GM19240 (cell line): ENCODE measurements at regions not wholly inside any gene's neighbourhood (a gene's known extent, or its start where the extent isn't known, plus 50 kb on each side); places are given as distances from the start of the nearest gene placed in this dataset.

ENCODE experiments used
- DNase-seq: peaks from one replicate; pipeline ENCODE4 v3.0.0; 2011; ENCODE audit warnings: low spot score; ENCODE audit not compliant: insufficient read length

DNA sequence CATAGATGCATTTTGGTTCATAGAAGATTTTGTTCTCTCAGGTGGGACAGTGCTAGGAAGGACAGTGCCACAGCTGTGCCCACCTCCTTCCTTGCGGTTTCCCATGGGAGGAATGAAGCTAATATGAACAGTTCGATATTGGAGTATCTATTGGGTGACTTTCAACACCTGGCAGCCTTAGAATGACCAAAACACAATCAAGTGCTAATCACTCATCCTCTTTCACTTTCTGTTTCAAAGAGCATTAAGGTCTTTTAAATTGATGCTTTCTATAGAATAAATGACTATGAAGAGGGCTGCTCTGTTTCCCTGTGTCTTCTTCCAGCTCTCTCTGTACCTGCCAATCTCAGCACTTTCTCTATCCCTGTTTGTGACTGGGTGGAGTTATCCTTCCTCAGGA, 784.0 kb downstream of the MRPL39 start:
- no peak for DNase-seq

GRCh38 chr21:24785033-24785432, 822.2 kb downstream of the MRPL39 start:
- no peak for DNase-seq

DNA sequence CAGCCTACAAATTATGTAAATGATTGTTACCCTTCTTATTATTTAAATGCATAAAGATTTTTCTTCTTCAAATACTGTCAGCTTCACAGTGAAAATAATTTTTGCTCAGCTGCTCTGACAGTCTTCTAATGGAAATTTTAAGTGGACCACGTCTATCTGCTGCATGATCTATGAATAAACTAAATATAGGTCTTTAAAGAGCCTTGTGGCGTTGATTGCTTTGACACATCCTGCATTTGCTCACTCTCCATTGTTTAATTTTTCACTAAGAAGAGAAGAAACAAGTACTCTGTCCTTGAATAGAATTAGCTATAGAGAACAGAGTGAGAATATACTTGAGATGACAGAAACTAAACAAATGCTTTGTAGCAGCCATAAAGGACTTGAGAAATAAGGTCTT, 826.1 kb downstream of the MRPL39 start:
- DNase-seq = no peak

- no peak for DNase-seq
These were observed 847.8 kb downstream of the MRPL39 start for GRCh38 chr21:24759348-24760075.

DNA sequence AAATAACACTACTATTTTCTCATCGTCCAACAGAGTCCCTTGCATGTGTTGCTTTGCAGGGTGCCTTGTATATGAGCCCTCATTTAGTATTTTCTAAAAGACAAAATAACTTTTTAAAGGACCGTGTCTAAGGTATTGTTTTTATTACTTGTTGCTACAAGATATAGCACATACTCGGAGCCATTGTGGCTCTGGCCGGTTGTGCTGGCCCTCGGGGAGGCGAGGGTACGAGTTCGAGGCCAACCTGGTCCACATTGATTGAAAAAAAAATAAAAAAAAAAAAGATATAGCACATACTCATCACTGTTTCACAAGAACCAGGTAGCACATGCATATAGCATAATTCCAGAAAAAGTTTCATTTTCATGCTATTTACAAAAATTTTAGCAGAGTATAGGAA, 869.2 kb downstream of the MRPL39 start:
- DNase-seq = no peak

DNA sequence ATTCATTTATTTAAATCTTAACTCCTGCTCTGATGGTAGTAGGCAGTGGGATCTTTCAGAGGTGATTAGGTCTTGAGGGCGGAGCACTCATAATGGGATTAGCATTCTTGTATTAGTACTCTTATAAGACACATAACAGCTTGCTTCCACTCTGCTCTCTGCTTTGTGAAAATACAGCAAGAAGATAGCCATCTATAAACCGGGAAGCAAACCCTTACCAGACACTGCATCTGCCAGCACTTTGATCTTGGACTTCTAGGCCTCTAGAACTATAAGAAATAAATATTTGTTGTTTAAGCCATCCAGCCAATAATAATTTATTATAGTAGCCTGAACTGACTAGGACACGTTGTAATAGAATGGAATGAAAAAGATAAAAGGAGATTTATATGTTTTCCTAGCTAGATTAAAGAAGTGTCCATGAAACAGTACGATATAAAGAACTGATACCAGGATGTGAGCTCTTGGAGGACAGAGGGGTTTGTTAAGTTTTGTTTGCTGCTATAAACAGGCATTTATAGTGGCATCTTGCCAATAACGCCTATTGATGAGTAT, 869.9 kb downstream of the MRPL39 start:
- no peak for DNase-seq

DNA sequence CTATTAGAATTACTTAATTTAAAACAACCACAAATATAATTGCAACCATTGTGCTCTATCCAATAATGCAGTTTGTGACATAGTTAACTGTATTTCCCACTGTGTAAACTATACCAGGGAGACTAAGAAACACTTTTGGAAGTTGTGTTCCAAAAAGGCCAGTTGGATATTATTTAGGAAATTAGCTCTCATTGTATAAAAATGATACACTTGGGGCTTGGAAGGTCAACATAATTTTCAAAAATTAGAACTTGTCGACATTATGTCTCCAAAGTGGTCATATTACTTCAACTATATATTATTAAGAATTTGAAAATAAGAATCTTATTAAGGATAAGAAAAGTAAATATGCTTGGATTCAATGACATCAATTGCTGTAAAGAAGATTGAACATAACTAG, 876.6 kb downstream of the MRPL39 start:
- DNase-seq = no peak

GRCh38 chr21:24729568-24729967, 877.7 kb downstream of the MRPL39 start:
- DNase-seq = no peak

- DNase-seq = no peak
These were observed 879.4 kb downstream of the MRPL39 start for GRCh38 chr21:24727803-24728440.

DNA sequence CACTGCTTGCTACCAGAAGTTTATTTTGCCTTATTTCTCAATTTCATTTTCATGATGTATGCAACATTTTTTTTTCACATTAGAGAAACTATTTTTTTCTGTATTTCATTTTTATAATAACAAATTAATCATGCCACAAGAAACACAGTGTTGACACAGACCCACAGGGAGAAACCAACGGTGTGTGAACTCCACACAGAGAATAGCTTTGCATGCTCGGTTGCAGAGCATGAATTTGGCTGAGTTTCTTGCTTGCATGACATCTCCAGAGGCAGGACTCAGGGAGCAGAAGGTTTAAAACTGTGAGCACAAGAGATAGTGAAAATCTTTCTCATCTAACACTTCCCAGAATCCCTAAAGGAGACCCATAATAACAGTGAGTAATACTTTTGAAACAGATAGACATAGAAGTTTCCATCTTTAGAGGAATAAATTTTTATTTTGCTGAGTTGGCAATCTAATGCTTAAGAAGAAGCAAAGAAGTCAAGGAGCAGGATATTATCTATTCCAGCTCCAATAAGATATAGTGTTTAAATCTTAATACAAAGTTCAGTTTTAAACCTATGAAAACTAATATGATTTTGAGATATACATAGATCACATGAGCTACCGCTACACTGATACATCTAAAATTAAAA, 890.9 kb downstream of the MRPL39 start:
- DNase-seq = no peak

- no peak for DNase-seq
These were observed 892.6 kb downstream of the MRPL39 start for GRCh38 chr21:24714646-24715200.

DNA sequence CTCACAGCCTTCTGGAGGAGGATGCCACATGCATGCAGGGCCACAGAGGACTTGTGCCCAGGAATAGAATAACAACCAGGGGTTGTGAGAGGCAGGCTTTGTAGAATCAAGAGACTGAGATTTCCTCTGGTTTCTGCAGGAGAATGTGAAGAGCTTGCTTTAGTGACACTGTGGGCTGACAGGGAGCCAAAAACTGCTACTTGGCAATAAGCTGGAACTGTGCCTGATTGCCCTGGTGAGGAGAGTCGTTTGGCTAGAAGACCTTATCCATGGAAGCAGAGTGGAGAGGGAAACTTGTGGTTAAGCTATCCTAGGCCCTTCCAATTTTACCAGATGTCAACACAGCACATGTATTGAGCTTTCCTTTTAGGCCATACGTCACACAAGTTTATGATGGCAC, 902.1 kb downstream of the MRPL39 start:
- DNase-seq = no peak

GRCh38 chr21:24693779-24694178, 913.5 kb downstream of the MRPL39 start:
- no peak for DNase-seq

DNA sequence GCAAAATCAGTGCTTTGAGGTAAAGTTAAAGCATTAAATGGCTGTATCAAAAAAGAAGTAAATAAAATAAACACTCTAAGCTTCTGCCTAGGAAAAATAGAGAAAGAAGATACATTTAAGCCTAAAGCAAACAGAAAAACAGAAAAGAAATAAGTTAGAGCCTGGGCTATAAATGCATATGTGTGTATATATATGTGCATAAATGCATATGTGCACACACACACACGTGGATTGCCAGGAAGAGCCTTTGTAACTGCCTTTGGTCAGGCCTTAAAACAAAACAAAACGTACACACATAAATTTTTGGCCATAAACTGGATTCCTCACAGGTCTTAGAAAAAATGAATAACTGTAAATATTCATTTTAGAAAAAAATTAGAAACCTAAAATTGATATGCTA, 925.8 kb downstream of the MRPL39 start:
- DNase-seq = no peak

DNA sequence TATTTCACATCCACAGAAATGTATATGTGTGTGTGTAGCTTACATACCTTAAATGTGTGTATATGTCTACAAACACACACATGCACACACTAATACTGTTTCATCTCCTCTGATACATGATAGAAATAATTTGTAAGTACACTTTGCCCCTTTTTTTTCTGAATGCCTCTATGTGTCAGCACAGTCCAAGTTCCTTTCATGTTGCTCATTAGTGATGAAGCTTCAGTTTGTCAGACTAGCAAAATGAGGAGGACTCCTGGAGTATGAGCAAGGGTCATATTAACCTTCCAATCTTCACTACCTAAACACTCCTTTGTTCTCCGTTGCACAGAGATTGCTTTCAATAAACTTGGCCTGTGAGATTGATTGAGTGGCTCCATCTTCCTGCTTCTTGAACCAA, 935.4 kb downstream of the MRPL39 start:
- DNase-seq = no peak

DNA sequence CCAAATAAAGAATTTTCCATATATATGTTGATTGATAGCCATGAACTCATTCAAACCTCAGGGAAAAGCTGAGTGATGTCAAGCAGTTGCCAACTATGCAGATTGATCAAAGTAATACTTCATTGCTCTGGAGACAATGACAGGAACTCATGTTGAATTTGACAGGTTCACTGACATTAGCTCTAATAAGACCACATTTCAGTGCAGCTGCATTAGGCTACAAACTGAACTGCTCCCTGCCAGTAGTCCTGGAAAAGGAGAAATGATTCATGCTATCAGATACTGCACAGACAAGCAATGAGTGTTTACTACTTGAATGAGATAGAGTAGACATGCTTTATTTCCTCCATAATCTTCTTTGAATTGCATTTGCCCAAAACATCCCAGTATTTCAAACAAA, 948.4 kb downstream of the MRPL39 start:
- DNase-seq = no peak

GRCh38 chr21:24658026-24658425, 949.3 kb downstream of the MRPL39 start:
- no peak for DNase-seq

GRCh38 chr21:24649691-24650090, 957.6 kb downstream of the MRPL39 start:
- no peak for DNase-seq

DNA sequence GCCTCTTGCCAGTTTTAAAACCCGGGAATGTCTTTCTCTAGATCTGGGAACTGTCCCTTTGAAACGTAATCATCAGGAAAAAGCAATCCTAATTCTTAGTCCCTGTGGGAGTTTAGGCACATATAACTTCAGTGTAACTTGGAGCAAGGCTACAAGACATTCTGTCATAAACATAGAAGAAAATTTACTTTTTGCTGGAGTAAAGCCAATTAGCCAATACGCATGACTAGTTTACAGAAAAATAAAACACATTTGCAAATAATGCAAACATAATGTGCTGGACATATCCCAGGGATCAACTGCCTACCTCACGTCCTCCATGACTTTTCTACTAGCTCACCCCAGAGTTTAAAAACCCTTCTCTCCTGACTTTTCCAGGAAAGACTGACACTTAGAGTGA, 970.6 kb downstream of the MRPL39 start:
- no peak for DNase-seq

DNA sequence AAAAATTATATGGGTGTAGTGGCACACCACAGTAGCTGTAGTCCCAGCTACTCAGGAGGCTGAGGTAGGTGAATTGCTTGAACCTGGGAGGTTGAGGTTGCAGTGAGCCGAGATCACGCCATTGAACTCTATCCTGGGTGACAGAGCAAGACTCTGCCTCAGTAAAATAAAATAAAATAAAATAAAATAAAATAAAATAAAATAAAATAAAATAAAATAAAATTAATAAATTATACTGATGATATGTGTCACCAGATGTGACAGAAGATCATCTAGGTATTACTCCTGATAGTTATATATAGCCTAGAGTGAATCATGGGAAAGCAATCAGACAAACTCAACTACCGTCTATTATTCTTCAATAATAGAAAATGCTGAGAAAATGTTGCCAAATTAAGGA, 972.5 kb downstream of the MRPL39 start:
- DNase-seq = no peak

GRCh38 chr21:24628536-24628935, 978.7 kb downstream of the MRPL39 start:
- DNase-seq = no peak

GRCh38 chr21:24628046-24628445, 979.2 kb downstream of the MRPL39 start:
- DNase-seq = no peak
